ENCODE measurements at regions not wholly inside any gene's neighbourhood (a gene's known extent, or its start where the extent isn't known, plus 50 kb on each side); places are given as distances from the start of the nearest gene placed in this dataset.

DNA sequence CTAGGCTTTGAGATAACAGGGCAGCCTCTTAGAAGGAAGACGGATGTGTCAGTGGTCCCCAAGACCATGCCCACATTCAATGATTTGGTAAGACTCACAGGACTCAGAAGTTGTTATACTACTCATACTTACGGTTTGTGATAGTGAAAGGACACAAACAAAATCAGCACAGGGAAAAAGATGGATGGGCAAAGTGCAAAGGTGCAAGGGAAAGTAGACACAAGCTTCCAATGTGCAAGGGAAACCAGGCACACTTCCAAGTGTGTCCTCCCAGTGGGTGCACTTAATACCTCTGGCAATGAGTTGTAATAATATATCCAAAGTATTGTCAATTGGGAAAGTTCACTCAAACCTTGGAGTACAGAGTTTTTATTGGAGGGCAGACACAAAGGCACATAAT is 53.8 kb upstream of the VCX start:
- DNase-seq (ENCODE audit: low spot score): no peak

- no peak for DNase-seq (ENCODE audit: low spot score)
Observed at GRCh38 chrX:7788334-7788733, 54.6 kb upstream of the VCX start.

GRCh38 chrX:7787714-7788113 is 55.3 kb upstream of the VCX start:
- DNase-seq (ENCODE audit: low spot score): no peak

- DNase-seq (ENCODE audit: low spot score): no peak
Observed at GRCh38 chrX:7784580-7784979, 58.4 kb upstream of the VCX start.

- DNase-seq (ENCODE audit: low spot score): no peak
Observed at GRCh38 chrX:7779644-7780043, 63.3 kb upstream of the VCX start.

DNA sequence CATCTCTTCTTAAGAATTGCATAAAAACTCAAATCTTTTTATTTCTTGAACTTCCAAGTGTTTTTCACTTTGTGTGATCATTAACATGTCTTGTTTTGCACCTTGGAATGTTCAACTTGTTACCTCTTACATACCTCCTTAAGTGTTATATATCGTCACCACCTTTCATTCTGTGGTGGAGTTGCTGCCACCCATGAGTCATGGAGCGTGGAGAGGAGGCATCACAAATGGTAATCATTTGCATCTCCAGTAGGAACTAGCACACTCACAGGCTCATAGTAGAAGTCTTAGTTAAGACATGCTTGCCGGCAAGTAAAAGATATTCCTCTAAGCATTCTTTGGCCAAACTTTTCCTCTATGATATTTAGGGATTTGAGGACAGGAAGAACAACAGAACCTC is 67.0 kb upstream of the VCX start:
- no peak for DNase-seq (ENCODE audit: low spot score)

GRCh38 chrX:7771788-7772438 is 71.1 kb upstream of the VCX start:
- no peak for DNase-seq (ENCODE audit: low spot score)

DNA sequence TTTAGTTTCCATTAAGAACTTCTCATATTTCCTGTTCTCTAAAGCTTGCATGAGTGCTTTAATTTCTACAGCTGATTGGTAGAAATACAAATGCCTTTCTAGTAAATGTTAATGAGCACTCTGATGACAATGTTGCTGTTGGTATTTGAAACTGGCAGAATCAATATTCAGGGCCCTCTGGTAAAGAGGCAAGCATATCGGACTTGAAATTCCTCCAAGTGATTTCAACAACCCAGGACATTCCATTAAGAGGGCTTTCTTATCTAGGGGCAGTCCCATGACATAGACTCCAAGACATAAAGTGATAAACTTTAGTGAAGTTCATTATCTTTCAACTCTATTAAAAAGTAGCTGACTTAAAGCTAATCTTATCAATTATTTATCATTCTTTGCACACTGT is 83.1 kb upstream of the VCX start:
- no peak for DNase-seq (ENCODE audit: low spot score)

GRCh38 chrX:7746856-7747255 is 96.1 kb upstream of the VCX start:
- no peak for DNase-seq (ENCODE audit: low spot score)

- DNase-seq (ENCODE audit: low spot score): no peak
Observed at GRCh38 chrX:7730071-7730470, 112.9 kb upstream of the VCX start.

DNA sequence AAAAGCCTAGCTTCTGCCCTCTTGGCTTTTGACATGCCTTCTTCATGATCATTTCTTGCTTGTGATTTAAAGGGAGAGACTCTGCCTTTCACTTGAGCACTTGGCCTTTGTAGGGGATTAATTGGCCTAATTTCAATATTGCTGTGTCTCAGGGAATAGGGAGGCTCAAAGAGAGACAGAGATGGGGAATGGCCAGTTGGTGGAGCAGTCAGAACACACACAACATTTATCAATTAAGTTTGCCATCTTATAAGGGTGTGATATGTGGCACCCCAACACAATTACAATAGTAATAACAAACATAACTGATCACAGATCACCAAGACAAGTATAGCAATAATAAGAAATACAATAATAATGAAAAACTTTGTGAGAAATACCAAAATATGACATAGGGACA is 122.5 kb upstream of the VCX start:
- DNase-seq (ENCODE audit: low spot score): no peak

DNA sequence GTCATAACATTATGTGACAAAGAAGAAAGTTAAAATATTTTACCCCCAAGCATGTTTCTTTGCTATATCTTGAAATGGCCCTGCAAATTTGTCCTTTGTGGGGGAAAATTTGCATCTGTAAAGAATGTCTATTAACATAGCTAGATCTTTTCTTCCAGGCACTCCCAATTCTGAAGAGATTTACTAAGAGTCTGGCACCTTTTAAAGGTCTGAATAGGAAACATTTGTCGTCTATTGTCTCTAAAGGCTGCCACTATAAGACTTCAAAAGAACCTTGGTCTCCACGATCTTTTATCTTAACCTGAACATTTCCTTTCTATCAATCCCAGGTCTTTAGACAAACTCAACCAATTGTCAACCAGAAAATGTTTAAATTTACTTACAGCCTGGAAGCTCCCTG is 128.6 kb upstream of the VCX start:
- no peak for DNase-seq (ENCODE audit: low spot score)

DNA sequence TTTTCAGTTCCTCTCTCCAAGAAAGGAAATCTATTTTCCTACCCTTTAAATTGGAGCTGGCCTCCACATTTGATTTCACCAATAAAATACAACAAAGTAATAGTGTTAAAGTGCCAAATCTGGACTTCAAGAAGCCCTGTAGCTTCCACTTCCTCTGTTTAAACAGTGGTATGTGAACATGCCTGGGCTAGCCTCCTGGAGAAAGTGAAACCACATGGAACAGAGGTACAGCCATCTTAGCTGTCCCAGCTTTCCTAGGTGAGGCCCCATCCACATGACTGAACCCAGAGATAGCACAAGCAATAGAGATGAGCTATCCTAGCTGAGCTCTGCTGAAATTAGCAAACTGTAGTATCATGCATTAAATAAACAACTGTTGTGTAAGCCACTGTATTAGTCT is 131.8 kb upstream of the VCX start:
- no peak for DNase-seq (ENCODE audit: low spot score)

GRCh38 chrX:7709845-7710244 is 133.1 kb upstream of the VCX start:
- no peak for DNase-seq (ENCODE audit: low spot score)

DNA sequence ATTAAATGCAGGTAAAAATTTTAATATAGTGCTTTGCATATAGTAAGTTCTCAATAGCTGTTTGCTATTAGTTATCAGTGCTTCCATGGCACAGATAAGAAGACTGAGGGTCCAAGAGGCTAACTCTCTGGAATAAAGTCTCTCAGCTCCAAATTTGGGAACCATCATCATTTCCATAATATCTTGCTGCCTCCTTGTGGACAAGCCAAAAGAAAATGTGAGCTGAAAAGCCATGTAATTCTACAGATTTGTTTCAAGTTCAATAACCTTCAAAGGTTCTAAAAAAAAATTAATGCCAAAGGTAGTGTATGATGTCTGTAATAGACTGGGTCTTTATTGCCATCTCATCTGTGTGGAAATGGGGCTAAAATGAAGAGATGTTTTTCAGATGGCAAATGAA is 136.9 kb upstream of the VCX start:
- DNase-seq (ENCODE audit: low spot score): no peak

DNA sequence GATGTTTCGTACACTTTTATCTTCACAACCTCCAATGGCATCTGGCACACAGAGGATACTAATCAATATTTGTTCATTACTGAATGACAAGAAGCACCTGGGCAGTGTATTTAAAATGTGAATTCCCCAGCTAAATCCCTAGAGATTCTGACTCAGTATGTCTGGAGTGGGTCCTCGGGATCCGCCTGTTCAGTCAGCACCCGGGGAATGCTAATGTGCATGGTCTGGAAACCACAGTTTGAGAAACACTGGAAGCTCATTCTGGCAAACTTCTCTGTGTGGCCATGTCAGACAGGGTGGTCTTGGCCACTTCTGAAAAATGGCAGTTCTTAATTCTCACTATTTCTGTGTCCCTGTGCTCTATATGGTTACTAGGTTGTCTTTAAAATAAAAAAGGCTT is 138.8 kb upstream of the VCX start:
- no peak for DNase-seq (ENCODE audit: low spot score)

- DNase-seq (ENCODE audit: low spot score): no peak
Observed at GRCh38 chrX:7698248-7698647, 144.7 kb upstream of the VCX start.

- DNase-seq (ENCODE audit: low spot score): no peak
Observed at GRCh38 chrX:7690842-7691241, 152.1 kb upstream of the VCX start.

DNA sequence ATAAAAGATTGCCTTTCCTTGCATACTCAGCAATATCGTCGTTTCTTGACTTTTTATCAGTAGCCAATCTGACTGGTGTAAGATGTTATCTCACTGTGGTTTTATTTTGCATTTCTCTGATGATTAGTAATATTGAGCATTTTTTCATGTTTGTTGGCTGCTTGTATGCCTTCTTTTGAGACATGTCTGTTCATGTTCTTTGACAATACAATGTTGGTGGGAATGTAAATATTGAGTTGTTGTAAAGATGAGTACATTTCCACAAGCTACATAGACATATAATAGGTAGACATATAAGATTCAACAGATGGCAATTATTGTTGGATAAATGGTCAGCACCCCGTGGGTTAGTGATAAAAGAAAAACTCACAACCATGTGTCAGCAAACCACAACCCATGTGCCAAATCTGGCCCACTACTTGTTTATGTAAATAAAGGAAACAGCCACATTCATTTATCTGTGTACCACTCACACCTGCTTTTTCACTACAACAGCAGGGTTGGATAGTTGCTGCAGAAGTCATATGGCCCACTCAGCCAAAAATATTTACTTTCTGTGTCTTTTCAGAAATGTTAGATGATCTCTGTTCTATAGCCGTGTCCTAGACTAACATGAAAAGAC is 153.1 kb upstream of the VCX start:
- DNase-seq (ENCODE audit: low spot score): no peak

DNA sequence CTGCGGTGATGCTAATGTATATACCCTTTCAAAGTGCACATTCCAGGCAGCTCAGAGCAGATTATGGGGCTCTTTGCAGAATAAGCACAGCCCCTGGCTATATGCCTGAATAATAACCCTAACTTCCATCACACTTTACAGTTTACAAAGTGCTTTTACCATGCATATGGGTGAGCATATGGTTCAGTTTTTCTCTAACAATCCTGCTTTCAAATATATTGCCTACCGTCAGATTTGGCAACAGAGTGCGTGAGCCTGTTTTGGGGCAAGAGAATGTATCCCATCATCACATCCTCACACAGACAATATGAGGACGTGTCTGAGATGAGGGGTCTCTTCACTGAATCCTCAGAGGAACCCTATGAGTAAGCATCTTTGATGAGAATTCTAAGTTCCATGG is 162.8 kb upstream of the VCX start:
- no peak for DNase-seq (ENCODE audit: low spot score)

DNA sequence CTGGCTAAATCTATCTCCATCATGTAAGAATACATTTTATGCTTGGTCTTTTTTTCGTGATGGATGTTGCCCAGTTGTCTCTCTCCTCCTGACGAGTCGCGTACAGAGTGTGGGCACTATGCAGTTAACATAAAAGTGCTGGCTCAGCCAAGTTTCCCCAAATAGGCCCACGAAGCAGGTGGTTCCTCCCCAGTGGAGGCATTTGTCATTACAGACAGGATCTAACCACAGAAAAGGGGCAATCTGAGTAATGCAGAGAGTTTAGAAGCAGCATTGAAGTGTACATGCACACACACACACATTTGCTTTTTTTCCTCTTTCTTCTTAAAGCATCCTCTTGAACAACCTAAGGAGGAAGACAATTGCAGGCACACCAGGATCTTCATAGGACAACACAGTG is 188.7 kb upstream of the VCX start:
- DNase-seq (ENCODE audit: low spot score): no peak

DNA sequence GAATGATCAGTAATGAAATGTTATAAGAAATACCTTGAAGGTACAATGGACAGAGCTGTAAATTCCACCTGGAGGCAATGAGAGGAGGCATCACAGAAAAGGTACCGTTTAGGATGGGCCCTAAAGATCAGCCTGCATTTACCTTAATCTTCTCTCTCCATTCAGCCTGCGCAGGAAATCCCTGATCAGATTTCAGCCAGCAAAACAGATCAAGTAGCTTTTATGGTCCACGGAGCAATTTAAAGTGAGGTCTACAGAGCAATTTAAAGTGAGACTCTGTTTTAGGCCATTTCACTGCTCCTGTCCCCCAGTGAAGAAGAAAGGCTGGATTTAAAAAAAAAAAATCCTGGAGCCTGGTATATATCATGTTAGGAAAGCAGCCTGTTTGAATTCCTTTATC is 195.1 kb upstream of the VCX start:
- DNase-seq (ENCODE audit: low spot score): no peak

DNA sequence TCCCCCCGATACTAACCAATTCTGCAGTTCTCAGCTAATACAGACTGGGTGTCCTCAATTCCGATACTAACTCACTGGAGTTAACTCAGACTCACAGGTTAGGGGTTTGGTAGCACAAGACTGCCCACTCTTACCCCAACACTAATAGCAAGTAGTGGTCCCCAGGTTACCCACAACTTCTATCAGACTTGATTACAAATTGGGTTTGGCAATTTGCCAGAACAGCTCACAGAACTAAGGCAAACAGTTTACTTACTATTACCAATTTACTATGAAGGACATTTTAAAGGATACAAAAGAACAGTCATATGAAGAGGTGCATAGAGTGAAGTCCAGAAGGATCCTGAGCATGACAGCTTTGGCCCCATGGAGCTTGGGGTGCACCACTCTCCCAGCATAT is 201.8 kb upstream of the VCX start:
- DNase-seq (ENCODE audit: low spot score): no peak

DNA sequence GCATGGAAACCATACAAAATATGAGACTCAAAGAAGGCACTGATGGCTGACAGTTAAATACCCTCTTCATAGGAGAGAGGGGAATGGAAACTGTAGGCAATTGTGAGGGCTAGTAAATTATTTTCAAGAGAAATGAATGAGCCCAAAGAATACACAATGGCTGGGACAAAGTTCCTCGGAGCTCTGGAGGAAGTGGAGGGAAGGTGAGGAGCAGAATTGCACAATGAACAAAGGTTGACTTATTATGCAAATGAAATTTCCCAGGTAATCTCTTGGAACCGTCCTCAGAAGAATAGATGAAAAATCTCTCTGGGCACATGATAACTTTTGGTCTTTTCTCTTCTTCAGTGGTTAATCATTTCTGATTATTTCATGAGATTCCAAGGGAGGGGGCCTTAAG is 202.6 kb upstream of the VCX start:
- no peak for DNase-seq (ENCODE audit: low spot score)

All from HuH-7 (cell line).